Lower lobe of right lung (tissue), 2 donors: ENCODE measurements at regions not wholly inside any gene's neighbourhood (a gene's known extent, or its start where the extent isn't known, plus 50 kb on each side); places are given as distances from the start of the nearest gene placed in this dataset.
A peak's percentile ranks its signal among the peaks of the same experiment; 100 is the strongest.
"Not testable (repeated sequence)": the region's sequence is repeated elsewhere in the genome, so short reads cannot be mapped to it uniquely, and the experiment has no call there.

Source experiments
- ATAC-seq, 2 donors: fragments of 200-7000 bp; cut with Tn5 transposase; one replicate each; pipeline ENCODE4 v1.9.1; 2020 to 2022; ENCODE audit warnings: mild to moderate bottlenecking in 2 of 2, moderate library complexity in 2 of 2
- DNase-seq: peaks from one replicate; pipeline ENCODE4 v3.0.0-alpha.2; 2020
- H3K27ac ChIP-seq: fragments of 200-600 bp; one replicate; pipeline ENCODE4 v1.8.0; 2022
- H3K27me3 ChIP-seq: fragments of 200-600 bp; one replicate; pipeline ENCODE4 v1.8.0; 2022; ENCODE audit warnings: low read depth
- H3K36me3 ChIP-seq: fragments of 200-600 bp; one replicate; pipeline ENCODE4 v1.8.0; 2022; ENCODE audit warnings: mild to moderate bottlenecking
- H3K4me1 ChIP-seq: fragments of 200-600 bp; one replicate; pipeline ENCODE4 v1.8.0; 2022
- H3K4me3 ChIP-seq: fragments of 200-600 bp; one replicate; pipeline ENCODE4 v1.8.0; 2022; ENCODE audit warnings: mild to moderate bottlenecking
- H3K9me3 ChIP-seq: fragments of 200-600 bp; one replicate; pipeline ENCODE4 v1.8.0; 2022
- intact Hi-C: fragments of 100-400 bp; cut with DNase I; formaldehyde crosslinking; loops from one replicate; pipeline ENCODE4 v1.11.0; 2022
- TF ChIP-seq, protein P1 (sequence below): fragments of 200-600 bp; IDR thresholded peaks from one replicate; pipeline ENCODE4 v1.8.0; 2022; ENCODE audit warnings: antibody characterized with exemption, mild to moderate bottlenecking
- donor health status: DM: no; HTN: yes; CAD: no; lungs with severe emphysema.

DNA sequence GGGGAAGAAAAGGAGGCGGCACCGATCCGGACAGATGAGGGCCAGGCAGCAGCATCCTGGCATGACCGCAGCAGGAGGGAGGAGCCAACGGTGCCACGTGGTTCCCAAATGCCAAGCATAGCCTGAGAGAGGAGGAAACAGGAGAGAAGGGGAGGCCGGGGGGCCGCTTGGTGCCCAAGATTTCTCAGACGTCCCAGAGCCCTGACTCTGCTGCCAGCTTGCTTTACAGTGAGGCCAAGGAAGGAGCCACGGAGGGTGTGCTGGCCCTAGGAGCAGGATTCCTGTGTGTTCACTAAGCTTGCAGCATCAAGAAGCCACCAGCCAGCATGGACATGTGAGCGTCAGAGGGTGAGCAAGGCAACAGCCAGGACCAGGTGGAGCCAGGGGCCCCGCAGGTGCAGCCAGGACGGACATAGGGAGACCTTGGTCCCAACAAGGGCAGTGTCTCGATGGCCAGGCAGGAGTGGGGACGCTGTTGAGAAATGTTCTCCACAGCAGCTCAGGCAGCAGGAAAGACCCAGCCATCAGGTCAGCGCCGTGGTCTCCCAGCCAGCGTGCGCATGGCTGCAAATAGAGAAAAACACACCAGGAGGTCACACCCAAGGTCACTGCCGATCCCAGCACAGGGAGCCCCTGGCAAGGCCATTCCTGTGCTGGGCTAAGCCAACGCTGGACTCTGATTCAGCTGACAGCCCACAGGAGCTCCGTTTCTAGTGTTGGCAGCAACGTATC, 143.7 kb downstream of the DLL1 start:
- Histone ChIP-seq H3K4me3 (no peak overlapping the region), H3K27me3 (peaks cover 23% of the 10 kb centered on the region), H3K9me3 (no peaks in the 10 kb centered on the region), H3K36me3 (no peaks in the 10 kb centered on the region), H3K4me1 (peaks cover 24% of the 10 kb centered on the region), H3K27ac (no peak overlapping the region)
- DNase-seq (peak; percentile 49), ATAC-seq (peak in 1 of 2 donors; percentile 19)
- intact Hi-C loops, result no loop called here
- TF ChIP-seq, protein P1, sequence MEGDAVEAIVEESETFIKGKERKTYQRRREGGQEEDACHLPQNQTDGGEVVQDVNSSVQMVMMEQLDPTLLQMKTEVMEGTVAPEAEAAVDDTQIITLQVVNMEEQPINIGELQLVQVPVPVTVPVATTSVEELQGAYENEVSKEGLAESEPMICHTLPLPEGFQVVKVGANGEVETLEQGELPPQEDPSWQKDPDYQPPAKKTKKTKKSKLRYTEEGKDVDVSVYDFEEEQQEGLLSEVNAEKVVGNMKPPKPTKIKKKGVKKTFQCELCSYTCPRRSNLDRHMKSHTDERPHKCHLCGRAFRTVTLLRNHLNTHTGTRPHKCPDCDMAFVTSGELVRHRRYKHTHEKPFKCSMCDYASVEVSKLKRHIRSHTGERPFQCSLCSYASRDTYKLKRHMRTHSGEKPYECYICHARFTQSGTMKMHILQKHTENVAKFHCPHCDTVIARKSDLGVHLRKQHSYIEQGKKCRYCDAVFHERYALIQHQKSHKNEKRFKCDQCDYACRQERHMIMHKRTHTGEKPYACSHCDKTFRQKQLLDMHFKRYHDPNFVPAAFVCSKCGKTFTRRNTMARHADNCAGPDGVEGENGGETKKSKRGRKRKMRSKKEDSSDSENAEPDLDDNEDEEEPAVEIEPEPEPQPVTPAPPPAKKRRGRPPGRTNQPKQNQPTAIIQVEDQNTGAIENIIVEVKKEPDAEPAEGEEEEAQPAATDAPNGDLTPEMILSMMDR, result no peak

DNA sequence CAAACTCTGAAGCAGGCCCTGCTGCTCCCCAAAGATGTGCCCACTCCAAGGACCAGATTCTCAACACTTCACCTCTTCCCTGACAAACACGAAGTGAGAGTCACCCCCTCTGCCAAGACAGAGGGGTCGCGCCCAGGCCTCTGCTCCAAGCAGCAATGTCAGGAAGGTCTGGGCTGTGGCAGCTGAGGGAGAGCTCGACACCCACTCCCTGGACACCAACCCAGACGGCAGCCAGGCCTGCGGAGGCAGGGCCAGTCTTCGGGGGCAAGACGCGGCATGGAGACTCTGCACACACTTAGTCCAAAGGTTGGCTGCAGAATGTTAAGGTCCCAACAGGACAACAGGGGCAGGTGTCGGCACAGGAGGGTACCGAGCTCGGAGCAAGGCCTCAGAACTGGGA, 144.2 kb downstream of the DLL1 start:
- DNase-seq (no peak), ATAC-seq (no peak)
- TF ChIP-seq, protein P1, result no peak
- Histone ChIP-seq H3K36me3 (no peaks in the 10 kb centered on the region), H3K4me1 (peaks cover 18% of the 10 kb centered on the region), H3K27me3 (peaks cover 17% of the 10 kb centered on the region), H3K27ac (no peak overlapping the region), H3K9me3 (no peaks in the 10 kb centered on the region), H3K4me3 (no peak overlapping the region)
- intact Hi-C loops, result no loop called here

DNA sequence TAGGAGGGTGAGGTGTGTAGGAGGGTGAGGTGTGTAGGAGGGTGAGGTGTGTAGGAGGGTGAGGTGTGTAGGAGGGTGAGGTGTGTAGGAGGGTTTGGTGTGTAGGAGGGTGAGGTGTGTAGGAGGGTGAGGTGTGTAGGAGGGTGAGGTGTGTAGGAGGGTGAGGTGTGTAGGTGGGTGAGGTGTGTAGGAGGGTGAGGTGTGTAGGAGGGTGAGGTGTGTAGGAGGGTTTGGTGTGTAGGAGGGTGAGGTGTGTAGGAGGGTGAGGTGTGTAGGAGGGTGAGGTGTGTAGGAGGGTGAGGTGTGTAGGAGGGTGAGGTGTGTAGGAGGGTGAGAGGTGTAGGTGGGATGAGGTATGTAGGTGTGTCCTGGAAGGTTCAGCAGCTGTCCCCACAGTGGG, 144.7 kb downstream of the DLL1 start:
- peaks cover 13% of the 10 kb centered on the region for H3K4me1 ChIP-seq
- peaks cover 14% of the 10 kb centered on the region for H3K27me3 ChIP-seq
- DNase-seq, ATAC-seq, H3K36me3 ChIP-seq, H3K9me3 ChIP-seq, intact Hi-C loops, H3K27ac ChIP-seq, H3K4me3 ChIP-seq: not testable (repeated sequence)

DNA sequence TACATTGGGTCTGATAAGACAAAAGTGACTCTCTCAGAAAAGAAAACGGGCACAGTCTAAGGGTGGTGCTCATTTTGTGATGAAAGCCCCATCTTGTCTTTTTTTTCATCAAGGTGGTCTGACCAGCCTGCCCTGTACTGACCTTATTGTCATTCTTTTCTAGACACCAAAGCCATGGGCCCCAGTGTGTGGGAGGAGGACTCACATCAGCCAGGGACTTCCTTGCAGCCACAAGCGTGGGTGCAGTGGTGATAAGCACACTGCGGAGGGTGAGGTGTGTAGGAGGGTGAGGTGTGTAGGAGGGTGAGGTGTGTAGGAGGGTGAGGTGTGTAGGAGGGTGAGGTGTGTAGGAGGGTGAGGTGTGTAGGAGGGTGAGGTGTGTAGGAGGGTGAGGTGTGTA, 145.2 kb downstream of the DLL1 start:
- H3K9me3 ChIP-seq, H3K4me3 ChIP-seq, ATAC-seq, H3K27ac ChIP-seq, DNase-seq, intact Hi-C loops, H3K36me3 ChIP-seq: not testable (repeated sequence)
- Histone ChIP-seq H3K4me1 (peaks cover 12% of the 10 kb centered on the region), H3K27me3 (peaks cover 14% of the 10 kb centered on the region)

DNA sequence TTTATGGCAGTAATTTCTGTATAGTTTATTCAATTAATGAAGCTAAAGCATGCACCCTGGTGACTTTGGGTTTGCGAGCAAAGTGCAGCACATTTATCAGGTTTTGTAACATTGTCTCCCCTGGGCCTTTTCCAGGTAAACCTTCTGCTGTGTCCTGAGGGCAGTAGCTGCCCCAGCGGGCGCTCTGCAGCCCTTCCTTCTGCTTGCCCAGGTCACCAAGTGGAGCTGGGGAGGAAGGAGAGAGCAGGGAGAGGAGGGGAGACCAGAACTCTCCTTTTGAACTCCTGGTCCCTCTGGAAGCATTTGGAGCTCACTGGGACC, 145.6 kb downstream of the DLL1 start:
- DNase-seq, result no peak
- H3K27ac ChIP-seq, result no peak overlapping the region

DNA sequence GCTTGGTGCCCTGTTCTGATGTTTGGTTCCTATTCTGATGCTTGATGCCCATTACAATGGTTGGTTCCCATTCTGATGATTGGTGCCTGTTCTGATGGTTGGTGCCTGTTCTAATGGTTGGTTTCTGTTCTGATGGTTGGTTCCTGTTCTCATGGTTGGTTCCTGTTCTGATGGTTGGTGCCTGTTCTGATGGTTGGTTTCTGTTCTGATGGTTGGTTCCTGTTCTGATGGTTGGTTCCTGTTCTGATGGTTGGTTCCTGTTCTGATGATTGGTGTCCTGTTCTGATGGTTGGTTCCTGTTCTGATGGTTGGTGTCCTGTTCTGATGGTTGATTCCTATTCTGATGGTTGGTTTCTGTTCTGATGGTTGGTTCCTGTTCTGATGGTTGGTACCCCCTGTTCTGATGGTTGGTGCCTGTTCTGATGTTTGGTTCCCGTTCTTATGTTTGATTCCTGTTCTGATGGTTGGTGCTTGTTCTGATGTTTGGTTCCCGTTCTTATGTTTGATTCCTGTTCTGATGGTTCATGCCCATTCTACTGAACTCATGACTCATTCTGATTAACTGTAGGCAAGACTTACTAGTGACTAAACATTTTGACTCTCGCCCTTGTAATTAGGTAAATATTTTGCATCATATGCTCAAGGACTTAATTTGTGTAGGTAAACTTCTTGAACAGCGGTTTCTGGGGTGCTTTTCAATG, 146.2 kb downstream of the DLL1 start:
- DNase-seq (no peak), ATAC-seq (no peak)
- Histone ChIP-seq H3K36me3 (no peaks in the 10 kb centered on the region), H3K9me3 (no peaks in the 10 kb centered on the region), H3K4me3 (no peak overlapping the region), H3K27me3 (peaks cover 14% of the 10 kb centered on the region), H3K27ac (no peak overlapping the region), H3K4me1 (peaks cover 12% of the 10 kb centered on the region)
- TF ChIP-seq, protein P1, result no peak
- intact Hi-C loops, result no loop called here

More for the DNA sequence above, 145.6 kb downstream of the DLL1 start:
- Histone ChIP-seq H3K9me3 (no peaks in the 10 kb centered on the region), H3K4me3 (no peak overlapping the region), H3K4me1 (peaks cover 12% of the 10 kb centered on the region), H3K27me3 (peaks cover 14% of the 10 kb centered on the region), H3K36me3 (no peaks in the 10 kb centered on the region)
- TF ChIP-seq, protein P1, result no peak
- intact Hi-C loops, result no loop called here
- no peak for ATAC-seq
